H9 (cell line): ENCODE measurements at regions not wholly inside any gene's neighbourhood (a gene's known extent, or its start where the extent isn't known, plus 50 kb on each side); places are given as distances from the start of the nearest gene placed in this dataset.

ENCODE experiments used
- DNase-seq: peaks from one replicate; pipeline ENCODE4 v3.0.0-alpha.2; 2017
- H2AFZ ChIP-seq: one replicate; pipeline ENCODE4 v1.6.1; 2013; ENCODE audit warnings: mild to moderate bottlenecking, low read length, control low read depth, moderate library complexity
- H2AK5ac ChIP-seq: 2 replicates; pipeline ENCODE4 v1.6.1; 2013; ENCODE audit warnings: low read length, control low read depth, mixed read lengths; ENCODE audit not compliant: insufficient read length
- H2BK120ac ChIP-seq: one replicate; pipeline ENCODE4 v1.6.1; 2013; ENCODE audit warnings: low read depth, mild to moderate bottlenecking, low read length, control low read depth, inconsistent platforms; ENCODE audit not compliant: poor library complexity, severe bottlenecking
- H2BK12ac ChIP-seq: 2 replicates; pipeline ENCODE4 v1.6.1; 2013; ENCODE audit warnings: low read length, control low read depth, mixed read lengths, low read depth; ENCODE audit not compliant: insufficient read length
- H2BK15ac ChIP-seq: 2 replicates; pipeline ENCODE4 v1.6.1; 2013; ENCODE audit warnings: low read depth, low read length, control low read depth
- H2BK20ac ChIP-seq: one replicate; pipeline ENCODE4 v1.6.1; 2013; ENCODE audit warnings: low read depth, mild to moderate bottlenecking, low read length, control low read depth, inconsistent platforms; ENCODE audit not compliant: poor library complexity, severe bottlenecking
- H2BK5ac ChIP-seq: 2 replicates; pipeline ENCODE4 v1.6.1; 2013; ENCODE audit warnings: low read length, control low read depth, mixed read lengths; ENCODE audit not compliant: insufficient read length
- H3K14ac ChIP-seq: 2 replicates; pipeline ENCODE4 v1.6.1; 2013; ENCODE audit warnings: low read length, control low read depth; ENCODE audit not compliant: insufficient read depth
- H3K18ac ChIP-seq: 2 replicates; pipeline ENCODE4 v1.6.1; 2013; ENCODE audit warnings: low read depth, mild to moderate bottlenecking, mixed read lengths, low read length, control low read depth; ENCODE audit not compliant: insufficient read length
- H3K23ac ChIP-seq: 2 replicates; pipeline ENCODE4 v1.6.1; 2013; ENCODE audit warnings: low read length, control low read depth, mixed read lengths, low read depth; ENCODE audit not compliant: insufficient read length
- H3K23me2 ChIP-seq: 2 replicates; pipeline ENCODE4 v1.6.1; 2013; ENCODE audit warnings: low read depth, mild to moderate bottlenecking, mixed read lengths, low read length, control low read depth; ENCODE audit not compliant: insufficient read length, poor library complexity, severe bottlenecking
- H3K27ac ChIP-seq: 2 replicates; pipeline ENCODE4 v1.5.1; 2013; ENCODE audit warnings: low read length, control low read depth, mixed read lengths, low read depth; ENCODE audit not compliant: insufficient read length
- H3K27me3 ChIP-seq: 2 replicates; pipeline ENCODE4 v1.6.1; 2013; ENCODE audit warnings: low read length, control low read depth, inconsistent platforms; ENCODE audit not compliant: insufficient read depth
- H3K4ac ChIP-seq: 2 replicates; pipeline ENCODE4 v1.6.1; 2013; ENCODE audit warnings: low read depth, mild to moderate bottlenecking, control low read depth, inconsistent platforms, low read length, moderate library complexity
- H3K4me1 ChIP-seq: 2 replicates; pipeline ENCODE4 v1.6.1; 2013; ENCODE audit warnings: low read length, control low read depth, inconsistent platforms; ENCODE audit not compliant: insufficient read depth
- H3K4me2 ChIP-seq: 2 replicates; pipeline ENCODE4 v1.6.1; 2013; ENCODE audit warnings: low read length, control low read depth, mixed read lengths; ENCODE audit not compliant: insufficient read length, insufficient read depth
- H3K56ac ChIP-seq: 2 replicates; pipeline ENCODE4 v1.6.1; 2013; ENCODE audit warnings: low read depth, mild to moderate bottlenecking, mixed read lengths, low read length, control low read depth; ENCODE audit not compliant: insufficient read length
- H3K79me1 ChIP-seq: 2 replicates; pipeline ENCODE4 v1.6.1; 2013; ENCODE audit warnings: low read depth, mild to moderate bottlenecking, moderate library complexity, low read length, control low read depth, inconsistent platforms; ENCODE audit not compliant: insufficient read depth, poor library complexity, severe bottlenecking
- H3K79me2 ChIP-seq: 2 replicates; pipeline ENCODE4 v1.6.1; 2013; ENCODE audit warnings: low read length, control low read depth, inconsistent platforms; ENCODE audit not compliant: insufficient read depth
- H3K9ac ChIP-seq: 2 replicates; pipeline ENCODE4 v1.6.1; 2013; ENCODE audit warnings: low read length, control low read depth, mixed read lengths; ENCODE audit not compliant: insufficient read length; ENCODE audit errors: extremely low read depth
- H3K9me3 ChIP-seq: one replicate; pipeline ENCODE4 v1.6.1; 2013; ENCODE audit warnings: low read depth, low read length, inconsistent platforms; ENCODE audit not compliant: control insufficient read depth
- H3T11ph ChIP-seq: one replicate; pipeline ENCODE4 v1.6.1; 2013; ENCODE audit warnings: mild to moderate bottlenecking, low read length, control low read depth, inconsistent platforms
- H4K20me1 ChIP-seq: one replicate; pipeline ENCODE4 v1.6.1; 2013; ENCODE audit not compliant: control insufficient read depth, insufficient read length, insufficient read depth
- H4K5ac ChIP-seq: 2 replicates; pipeline ENCODE4 v1.6.1; 2013; ENCODE audit warnings: low read depth, mild to moderate bottlenecking, mixed read lengths, low read length, control low read depth; ENCODE audit not compliant: insufficient read length
- H4K8ac ChIP-seq: replicated peaks from 2 replicates; pipeline ENCODE4 v1.6.1; 2013; ENCODE audit warnings: low read length, control low read depth, mixed read lengths, low read depth; ENCODE audit not compliant: insufficient read length
- H4K91ac ChIP-seq: 2 replicates; pipeline ENCODE4 v1.6.1; 2013; ENCODE audit warnings: low read depth, mild to moderate bottlenecking, moderate library complexity, mixed read lengths, low read length, control low read depth; ENCODE audit not compliant: insufficient read length
- H3K27ac Mint-ChIP-seq, 3 experiments: 2 replicates in 2 of 3; 3 replicates in 1 of 3; pipeline ENCODE4 v1.8.0; 2020 to 2021; ENCODE audit warnings: mixed read lengths in 3 of 3, mild to moderate bottlenecking in 1 of 3, moderate library complexity in 1 of 3
- H3K27me3 Mint-ChIP-seq: 2 replicates; pipeline ENCODE4 v1.8.0; 2021; ENCODE audit warnings: low read depth, mild to moderate bottlenecking, moderate library complexity, mixed read lengths
- H3K36me3 Mint-ChIP-seq, 3 experiments: 2 replicates in 2 of 3; 3 replicates in 1 of 3; pipeline ENCODE4 v1.8.0; 2020 to 2021; ENCODE audit warnings: low read depth in 3 of 3, mixed read lengths in 3 of 3; ENCODE audit not compliant: insufficient read depth in 1 of 3
- H3K4me1 Mint-ChIP-seq, 2 experiments: 2 replicates each; pipeline ENCODE4 v1.8.0; 2020; ENCODE audit warnings: mixed read lengths in 2 of 2
- H3K4me3 Mint-ChIP-seq, 2 experiments: 2 replicates in 1 of 2; 3 replicates in 1 of 2; pipeline ENCODE4 v1.8.0; 2020 to 2021; ENCODE audit warnings: mild to moderate bottlenecking in 2 of 2, mixed read lengths in 2 of 2, moderate library complexity in 1 of 2
- H3K9me3 Mint-ChIP-seq, 2 experiments: 2 replicates in 1 of 2; 3 replicates in 1 of 2; pipeline ENCODE4 v1.8.0; 2020; ENCODE audit warnings: mild to moderate bottlenecking in 2 of 2, mixed read lengths in 2 of 2, moderate library complexity in 1 of 2
- CTCF ChIP-seq: fragments of 200-600 bp; sonication (generic); conservative IDR thresholded peaks from 3 replicates; pipeline ENCODE4 v1.8.0; 2021; ENCODE audit warnings: antibody characterized with exemption, mild to moderate bottlenecking
- WGBS: extraction: QIAGEN DNeasy Blood & Tissue Kit; methylation state at CpG from one replicate; pipeline ENCODE4 v1.1.7; 2013; ENCODE audit warnings: missing lambda C conversion rate, low lambda C conversion rate, mixed read lengths; ENCODE audit not compliant: insufficient read length; ENCODE audit errors: extremely low coverage; 5-methylcytosine and 5-hydroxymethylcytosine counted together

GRCh38 chr13:38563739-38564138 is 123.1 kb upstream of the FREM2 start:
- peaks cover 2% of the 10 kb centered on the region for H4K20me1 ChIP-seq
- no peak overlapping the region for H4K5ac ChIP-seq
- H3K18ac ChIP-seq = no peak overlapping the region
- DNase-seq = no peak
- no peak overlapping the region for H3K4me2 ChIP-seq
- H2BK20ac ChIP-seq = no peak overlapping the region
- no CpG with 5 or more reads among the region's 2 CpGs for WGBS
- H3K9me3 ChIP-seq = no peaks in the 10 kb centered on the region
- no peak overlapping the region for H3T11ph ChIP-seq
- H2BK5ac ChIP-seq = no peak overlapping the region
- H3K9ac ChIP-seq = no peak overlapping the region
- H2BK12ac ChIP-seq = no peak overlapping the region
- no peak overlapping the region for H2BK15ac ChIP-seq
- no peak overlapping the region for H3K27ac ChIP-seq
- H3K23ac ChIP-seq = no peak overlapping the region
- no peak overlapping the region for H2AK5ac ChIP-seq
- H3K79me1 ChIP-seq = no peaks in the 10 kb centered on the region
- no peak overlapping the region for H4K8ac ChIP-seq
- H3K4ac ChIP-seq = no peak overlapping the region
- H3K4me1 Mint-ChIP-seq = peaks cover 7 to 9% of the 10 kb centered on the region in 2 experiments
- H3K79me2 ChIP-seq = no peaks in the 10 kb centered on the region
- H3K27me3 Mint-ChIP-seq = no peaks in the 10 kb centered on the region
- no peaks in the 10 kb centered on the region for H3K4me1 ChIP-seq
- no peak overlapping the region for H3K14ac ChIP-seq
- H3K4me3 Mint-ChIP-seq = no peak overlapping the region
- H3K27me3 ChIP-seq = no peaks in the 10 kb centered on the region
- TF ChIP-seq CTCF = no peak
- H3K56ac ChIP-seq = no peak overlapping the region
- H3K9me3 Mint-ChIP-seq = no peaks in the 10 kb centered on the region
- H2AFZ ChIP-seq = no peak overlapping the region
- H3K36me3 Mint-ChIP-seq = no peaks in the 10 kb centered on the region
- H4K91ac ChIP-seq = no peak overlapping the region
- H3K27ac Mint-ChIP-seq = no peak overlapping the region
- H3K23me2 ChIP-seq = no peaks in the 10 kb centered on the region
- H2BK120ac ChIP-seq = no peak overlapping the region
